Loucy (cell line): ENCODE measurements at regions not wholly inside any gene's neighbourhood (a gene's known extent, or its start where the extent isn't known, plus 50 kb on each side); places are given as distances from the start of the nearest gene placed in this dataset.
"Not testable (repeated sequence)": the region's sequence is repeated elsewhere in the genome, so short reads cannot be mapped to it uniquely, and the experiment has no call there.

Source experiments
- H2AFZ ChIP-seq: fragments of 200-600 bp; sonication (generic); 2 replicates; pipeline ENCODE4 v1.6.0; 2016; ENCODE audit warnings: antibody characterized with exemption, mild to moderate bottlenecking, low read length, moderate library complexity
- H3F3A ChIP-seq: fragments of 200-600 bp; 2 replicates; pipeline ENCODE4 v1.6.0; 2016; ENCODE audit warnings: antibody characterized with exemption, low read depth, mild to moderate bottlenecking
- H3K27me3 ChIP-seq: fragments of 200-600 bp; sonication (generic); 2 replicates; pipeline ENCODE4 v1.6.1; 2014; ENCODE audit warnings: low read length, mild to moderate bottlenecking; ENCODE audit not compliant: insufficient read depth, poor library complexity, severe bottlenecking
- H3K36me3 ChIP-seq: fragments of 200-600 bp; sonication (generic); 2 replicates; pipeline ENCODE4 v1.6.1; 2016; ENCODE audit warnings: low read length; ENCODE audit not compliant: insufficient read depth
- H3K4me1 ChIP-seq: fragments of 200-600 bp; sonication (generic); 2 replicates; pipeline ENCODE4 v1.5.1; 2014; ENCODE audit warnings: low read length, mild to moderate bottlenecking; ENCODE audit not compliant: insufficient read depth, poor library complexity, severe bottlenecking
- H3K4me2 ChIP-seq: fragments of 200-600 bp; sonication (generic); 2 replicates; pipeline ENCODE4 v1.6.0; 2014; ENCODE audit warnings: antibody characterized with exemption, low read length, low read depth, mild to moderate bottlenecking; ENCODE audit not compliant: poor library complexity, severe bottlenecking
- H3K4me3 ChIP-seq: fragments of 200-600 bp; sonication (generic); 2 replicates; pipeline ENCODE4 v1.5.1; 2014; ENCODE audit warnings: low read length, mild to moderate bottlenecking, mixed read lengths; ENCODE audit not compliant: poor library complexity, severe bottlenecking
- H3K79me2 ChIP-seq: fragments of 200-600 bp; sonication (generic); 2 replicates; pipeline ENCODE4 v1.6.1; 2014; ENCODE audit warnings: low read length; ENCODE audit not compliant: insufficient read depth
- H3K9ac ChIP-seq: fragments of 200-600 bp; sonication (generic); 2 replicates; pipeline ENCODE4 v1.6.0; 2014; ENCODE audit warnings: mild to moderate bottlenecking, low read depth, low read length, moderate library complexity; ENCODE audit not compliant: poor library complexity, severe bottlenecking
- H3K9me2 ChIP-seq: fragments of 200-600 bp; sonication (generic); replicated peaks from 2 replicates; pipeline ENCODE4 v1.6.1; 2016; ENCODE audit warnings: low read depth, low read length, mixed read lengths
- H3K9me3 ChIP-seq: fragments of 200-600 bp; sonication (generic); 2 replicates; pipeline ENCODE4 v1.6.1; 2014; ENCODE audit warnings: mild to moderate bottlenecking, antibody characterized with exemption, low read length, low read depth; ENCODE audit not compliant: insufficient read depth
- H4K20me1 ChIP-seq: fragments of 200-600 bp; sonication (generic); 2 replicates; pipeline ENCODE4 v1.6.0; 2014; ENCODE audit warnings: antibody characterized with exemption, low read length, mild to moderate bottlenecking; ENCODE audit not compliant: insufficient read depth, poor library complexity, severe bottlenecking
- CTCF ChIP-seq: fragments of 200-600 bp; sonication (generic); conservative IDR thresholded peaks from 2 replicates; pipeline ENCODE4 v1.5.1; 2014; ENCODE audit warnings: mild to moderate bottlenecking, antibody characterized with exemption, low read length
- EZH2phosphoT487 ChIP-seq: fragments of 200-600 bp; IDR thresholded peaks from 2 replicates; pipeline ENCODE4 v1.6.1; 2018; ENCODE audit warnings: antibody characterized with exemption, mild to moderate bottlenecking, moderate library complexity, borderline replicate concordance

DNA sequence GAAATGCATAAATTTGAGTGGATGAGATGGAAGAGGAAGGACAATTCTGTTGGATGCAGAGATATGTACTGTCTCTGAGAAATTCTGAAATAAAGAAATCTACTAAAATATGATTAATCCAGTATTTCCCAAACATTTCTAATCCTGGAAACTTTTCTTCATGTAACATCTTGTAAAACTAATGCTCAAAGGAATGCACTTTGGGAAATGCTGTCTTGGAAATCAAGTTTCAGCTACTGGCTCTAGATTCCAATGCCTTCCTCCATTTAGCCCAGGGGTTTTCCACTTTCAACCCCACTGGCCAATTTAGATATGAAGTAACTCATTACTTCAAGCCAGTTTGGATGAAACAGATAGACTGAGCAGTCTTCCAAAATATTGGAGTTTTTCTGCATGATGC is 355.1 kb downstream of the TXNL1 start:
- H3K27me3 ChIP-seq = no peaks in the 10 kb centered on the region
- TF ChIP-seq EZH2phosphoT487 = no peak
- TF ChIP-seq CTCF = no peak
- H3F3A ChIP-seq = no peaks in the 10 kb centered on the region
- no peaks in the 10 kb centered on the region for H4K20me1 ChIP-seq
- no peaks in the 10 kb centered on the region for H3K79me2 ChIP-seq
- no peak overlapping the region for H3K4me2 ChIP-seq
- H3K4me3 ChIP-seq = no peak overlapping the region
- H2AFZ ChIP-seq = no peak overlapping the region
- no peak overlapping the region for H3K9ac ChIP-seq
- H3K36me3 ChIP-seq = no peaks in the 10 kb centered on the region
- no peaks in the 10 kb centered on the region for H3K4me1 ChIP-seq
- H3K9me2 ChIP-seq = no peaks in the 10 kb centered on the region
- H3K9me3 ChIP-seq = no peaks in the 10 kb centered on the region; the same call in 1 of the 2 replicates

GRCh38 chr18:56282234-56283104 is 355.9 kb downstream of the TXNL1 start:
- H3K36me3 ChIP-seq = no peaks in the 10 kb centered on the region
- no peak for TF ChIP-seq EZH2phosphoT487
- no peak for TF ChIP-seq CTCF
- no peak overlapping the region for H2AFZ ChIP-seq
- no peak overlapping the region for H3K4me3 ChIP-seq
- H3K9ac ChIP-seq = no peak overlapping the region
- no peaks in the 10 kb centered on the region for H3K9me2 ChIP-seq
- H3F3A ChIP-seq = no peaks in the 10 kb centered on the region
- no peaks in the 10 kb centered on the region; the same call in 1 of the 2 replicates for H3K9me3 ChIP-seq
- no peaks in the 10 kb centered on the region for H4K20me1 ChIP-seq
- H3K79me2 ChIP-seq = no peaks in the 10 kb centered on the region
- no peaks in the 10 kb centered on the region for H3K27me3 ChIP-seq
- H3K4me2 ChIP-seq = no peak overlapping the region
- no peaks in the 10 kb centered on the region for H3K4me1 ChIP-seq

DNA sequence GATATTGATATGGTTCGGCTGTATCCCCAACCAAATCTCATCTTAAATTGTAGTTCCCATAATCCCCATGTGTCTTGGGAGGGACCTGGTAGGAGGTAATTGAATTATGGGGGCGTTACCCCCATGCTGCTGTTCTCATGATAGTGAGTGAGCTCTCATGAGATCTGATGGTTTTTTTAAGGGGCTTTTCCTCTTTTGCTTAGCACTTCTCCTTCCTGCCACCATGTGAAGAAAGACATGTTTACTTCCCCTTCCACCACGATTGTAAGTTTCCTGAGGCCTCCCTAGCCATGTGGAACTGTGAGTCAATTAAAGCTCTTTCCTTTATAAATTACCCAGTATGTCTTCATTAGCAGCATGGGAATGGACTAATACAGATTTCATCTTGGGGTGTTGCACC is 358.6 kb downstream of the TXNL1 start:
- not testable (repeated sequence) for H3K27me3 ChIP-seq, H3K79me2 ChIP-seq, H4K20me1 ChIP-seq, H3K4me3 ChIP-seq, H3K9me2 ChIP-seq, H3K9me3 ChIP-seq, H2AFZ ChIP-seq, H3F3A ChIP-seq, H3K9ac ChIP-seq, H3K4me2 ChIP-seq, H3K36me3 ChIP-seq, H3K4me1 ChIP-seq
